HG02981 (cell line): ENCODE measurements at regions not wholly inside any gene's neighbourhood (a gene's known extent, or its start where the extent isn't known, plus 50 kb on each side); places are given as distances from the start of the nearest gene placed in this dataset.
A peak's percentile ranks its signal among the peaks of the same experiment; 100 is the strongest.

Experiments
- ATAC-seq: cut with Tn5 transposase; IDR thresholded peaks from one replicate; pipeline ENCODE4 v1.9.1; 2021; ENCODE audit warnings: mild to moderate bottlenecking, moderate library complexity; ENCODE audit not compliant: unreplicated experiment

- no peak for ATAC-seq
These were observed 516.7 kb downstream of the KCNJ3 start for GRCh38 chr2:155215037-155215707.

GRCh38 chr2:155209696-155210450 lies 511.4 kb downstream of the KCNJ3 start:
- ATAC-seq = no peak

- ATAC-seq = no peak
These were observed 504.7 kb downstream of the KCNJ3 start for GRCh38 chr2:155203178-155203577.

GRCh38 chr2:155200753-155201152 lies 502.3 kb downstream of the KCNJ3 start:
- ATAC-seq = no peak

GRCh38 chr2:155190342-155190741 lies 491.8 kb downstream of the KCNJ3 start:
- no peak for ATAC-seq

GRCh38 chr2:155178921-155179320 lies 480.4 kb downstream of the KCNJ3 start:
- no peak for ATAC-seq

GRCh38 chr2:155176345-155176744 lies 477.9 kb downstream of the KCNJ3 start:
- ATAC-seq = no peak

GRCh38 chr2:155169317-155169716 lies 470.8 kb downstream of the KCNJ3 start:
- no peak for ATAC-seq

- ATAC-seq = no peak
These were observed 464.0 kb downstream of the KCNJ3 start for GRCh38 chr2:155162494-155162893.

- no peak for ATAC-seq
These were observed 462.8 kb downstream of the KCNJ3 start for GRCh38 chr2:155161314-155161713.

- ATAC-seq = no peak
These were observed 459.2 kb downstream of the KCNJ3 start for GRCh38 chr2:155157711-155158110.

GRCh38 chr2:155157065-155157464 lies 458.6 kb downstream of the KCNJ3 start:
- no peak for ATAC-seq

- no peak for ATAC-seq
These were observed 453.4 kb downstream of the KCNJ3 start for GRCh38 chr2:155151945-155152344.

GRCh38 chr2:155151472-155151871 lies 453.0 kb downstream of the KCNJ3 start:
- no peak for ATAC-seq

GRCh38 chr2:155145758-155146229 lies 447.3 kb downstream of the KCNJ3 start:
- peak; percentile 97 for ATAC-seq

- no peak for ATAC-seq
These were observed 442.9 kb downstream of the KCNJ3 start for GRCh38 chr2:155141418-155141817.

- ATAC-seq = no peak
These were observed 427.2 kb downstream of the KCNJ3 start for GRCh38 chr2:155125585-155126230.

GRCh38 chr2:155115846-155116245 lies 417.4 kb downstream of the KCNJ3 start:
- ATAC-seq = no peak

GRCh38 chr2:155111070-155111469 lies 412.6 kb downstream of the KCNJ3 start:
- no peak for ATAC-seq

- no peak for ATAC-seq
These were observed 411.0 kb downstream of the KCNJ3 start for GRCh38 chr2:155109527-155109926.

GRCh38 chr2:155100261-155100660 lies 401.8 kb downstream of the KCNJ3 start:
- ATAC-seq = no peak

- no peak for ATAC-seq
These were observed 401.3 kb downstream of the KCNJ3 start for GRCh38 chr2:155099784-155100183.
